ENCODE measurements at regions not wholly inside any gene's neighbourhood (a gene's known extent, or its start where the extent isn't known, plus 50 kb on each side); places are given as distances from the start of the nearest gene placed in this dataset.

DNA sequence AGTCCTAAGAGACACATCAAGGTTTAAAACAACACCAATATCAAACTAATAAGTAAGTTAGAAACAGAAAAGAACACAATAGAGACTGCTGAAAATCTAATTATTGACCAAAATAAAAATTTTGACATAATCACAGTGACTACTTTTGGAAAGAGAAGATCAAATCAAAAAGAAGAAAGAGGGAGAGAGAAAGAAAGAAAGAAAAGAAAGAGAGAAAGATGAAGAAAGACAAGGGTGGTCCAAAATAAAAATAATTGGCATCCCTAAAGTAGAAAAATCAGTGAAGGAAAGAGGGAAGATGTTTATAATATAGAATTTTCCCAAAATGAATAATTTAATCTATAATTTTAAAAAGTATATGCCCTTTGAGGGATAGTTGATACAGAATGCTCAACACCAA, 118.8 kb upstream of the VIPR2 start:
- no peak for DNase-seq (ENCODE audit: low read depth)

DNA sequence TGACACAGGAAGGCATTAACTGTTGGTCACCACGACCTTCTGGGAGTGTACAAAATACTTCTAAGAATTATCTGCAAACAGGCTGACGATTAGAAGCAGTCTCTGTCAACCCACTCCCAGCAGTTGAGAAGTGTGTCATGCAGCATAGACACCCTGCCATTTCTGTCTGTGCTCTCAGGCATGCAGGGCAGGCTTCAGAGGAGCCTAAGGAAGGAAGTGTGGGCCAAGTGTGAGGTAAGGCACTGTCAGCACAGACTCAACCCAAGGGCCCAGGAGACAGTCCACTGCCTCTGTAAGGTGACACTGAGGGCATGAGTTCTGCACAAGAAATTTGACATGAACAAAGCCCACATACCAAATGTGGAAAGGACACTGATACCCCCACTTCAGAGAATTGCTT, 109.0 kb upstream of the VIPR2 start:
- no peak for DNase-seq (ENCODE audit: low read depth)

DNA sequence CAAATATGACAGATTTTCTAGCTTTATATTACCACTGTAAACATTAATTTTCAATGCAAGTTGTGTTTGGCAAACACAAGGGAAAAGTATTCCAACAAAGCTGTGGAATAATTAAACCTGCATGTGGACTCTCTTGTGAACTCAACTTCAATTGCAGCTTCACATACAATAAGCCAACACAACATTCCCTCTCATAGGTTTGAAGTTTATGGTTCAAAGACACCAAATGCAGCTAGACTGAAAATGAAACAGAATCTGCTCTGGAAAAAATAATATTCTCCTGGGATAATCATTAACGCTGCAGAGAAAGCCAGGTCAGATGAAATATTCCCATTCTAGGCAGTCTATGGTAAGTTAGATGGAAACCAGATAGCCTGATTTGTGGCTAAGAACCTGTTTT, 105.8 kb upstream of the VIPR2 start:
- no peak for DNase-seq (ENCODE audit: low read depth)

DNA sequence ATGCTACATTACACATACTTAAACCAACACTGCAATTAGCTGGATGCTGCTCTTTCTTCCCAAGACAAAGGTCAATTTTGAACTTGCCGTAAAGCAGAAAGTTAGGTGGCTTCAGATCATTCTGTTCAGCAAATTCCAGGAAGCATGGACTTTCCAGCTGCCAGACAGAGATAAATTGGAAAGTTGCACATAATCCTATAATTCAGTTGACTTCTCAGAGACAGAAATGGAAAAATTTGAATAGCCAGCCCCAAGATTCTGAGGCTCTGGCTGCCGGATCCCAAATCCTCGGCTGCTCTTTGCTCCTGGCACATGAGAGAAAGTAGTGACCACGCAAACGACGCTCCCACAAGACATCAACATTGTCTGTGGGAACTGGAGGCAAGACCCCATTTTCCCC, 105.0 kb upstream of the VIPR2 start:
- no peak for DNase-seq (ENCODE audit: low read depth)

DNA sequence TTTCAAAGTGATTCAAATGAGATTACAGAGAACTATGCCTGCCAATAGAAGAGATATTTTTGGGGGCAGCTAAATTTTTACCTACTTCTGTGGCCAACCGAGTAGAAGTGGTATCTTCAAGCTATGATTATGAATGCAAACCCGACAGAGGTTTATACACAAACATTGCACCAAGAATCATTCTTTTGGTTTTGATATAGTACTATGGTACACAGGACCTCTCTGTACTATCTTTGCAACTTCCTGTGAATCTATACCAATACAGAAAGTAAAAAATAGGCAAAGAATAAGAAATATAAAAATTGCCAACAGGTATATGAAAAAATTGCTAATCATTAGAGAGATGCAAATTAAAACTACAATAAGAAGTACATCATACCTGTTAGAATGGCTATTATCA, 103.2 kb upstream of the VIPR2 start:
- DNase-seq (ENCODE audit: low read depth): no peak

DNA sequence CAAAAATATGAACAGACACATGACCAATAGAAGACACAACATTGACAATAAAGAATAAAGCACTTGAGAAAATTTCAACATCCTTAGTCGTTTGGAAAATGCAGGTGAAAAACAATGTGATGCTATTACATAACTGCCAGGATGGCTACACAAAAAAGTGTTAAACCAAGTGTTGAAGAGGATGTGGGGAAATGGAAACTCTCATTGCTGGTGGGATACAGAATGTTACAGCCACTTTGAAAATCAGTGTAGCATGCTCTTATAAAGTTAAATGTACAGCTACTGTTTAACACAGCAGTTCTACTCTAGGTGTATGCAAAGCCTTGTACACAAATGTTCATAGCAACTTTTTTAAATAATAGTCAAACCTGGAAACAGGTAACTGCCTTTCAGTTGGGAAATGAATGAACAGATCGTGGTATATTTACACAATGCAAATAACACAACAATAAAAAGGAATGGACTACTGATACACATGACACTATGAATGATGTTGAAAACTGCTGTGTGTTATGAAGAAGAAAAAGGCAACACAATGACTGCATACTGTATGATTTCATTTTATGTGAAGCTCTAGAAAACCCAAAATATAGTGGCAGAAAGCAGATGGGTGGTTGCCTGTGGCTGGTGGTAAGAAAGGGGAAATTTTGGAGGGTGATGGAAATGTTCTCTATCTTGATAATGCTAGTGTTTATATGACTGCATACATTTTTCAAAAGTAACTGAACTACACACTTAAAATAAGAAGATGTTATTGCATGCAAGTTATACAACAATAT, 102.2 kb upstream of the VIPR2 start:
- no peak for DNase-seq (ENCODE audit: low read depth)

DNA sequence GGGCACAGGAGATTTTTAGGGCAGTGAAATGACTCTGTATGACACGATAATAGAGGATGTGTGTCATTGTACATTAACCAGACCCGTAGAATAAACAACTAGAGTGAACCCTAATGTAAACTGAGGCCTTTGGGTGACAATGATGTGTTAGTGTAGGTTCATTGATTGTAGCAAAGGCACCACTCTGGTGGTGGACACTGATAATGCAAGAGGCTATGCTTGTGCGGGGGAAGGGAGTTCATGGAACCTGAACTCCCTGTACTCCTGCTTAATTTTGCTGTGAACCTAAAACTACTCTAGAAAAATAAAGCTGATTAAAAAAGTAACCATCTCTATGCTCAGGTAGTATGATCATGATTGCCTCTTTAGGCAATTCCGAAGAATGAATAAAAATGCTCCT, 96.3 kb upstream of the VIPR2 start:
- DNase-seq (ENCODE audit: low read depth): no peak

DNA sequence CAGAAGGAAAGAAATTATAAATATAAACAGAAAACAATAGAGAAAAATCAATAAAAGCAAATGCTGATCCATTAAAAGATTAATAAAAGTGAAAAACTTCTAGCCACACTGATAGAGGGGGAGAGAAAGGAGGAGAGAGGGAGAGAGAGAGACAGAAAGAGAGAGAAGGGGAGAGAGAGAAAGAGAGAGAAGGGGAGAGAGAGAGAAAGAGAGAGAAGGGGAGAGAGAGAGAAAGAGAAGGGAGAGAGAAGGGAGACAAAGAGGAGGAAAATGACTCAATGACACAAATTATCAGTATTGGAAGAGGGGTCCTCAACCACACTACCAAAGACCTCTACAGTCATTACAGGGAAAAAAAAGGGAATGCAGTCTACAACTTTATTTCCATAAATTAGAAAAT, 94.4 kb upstream of the VIPR2 start:
- no peak for DNase-seq (ENCODE audit: low read depth)

DNA sequence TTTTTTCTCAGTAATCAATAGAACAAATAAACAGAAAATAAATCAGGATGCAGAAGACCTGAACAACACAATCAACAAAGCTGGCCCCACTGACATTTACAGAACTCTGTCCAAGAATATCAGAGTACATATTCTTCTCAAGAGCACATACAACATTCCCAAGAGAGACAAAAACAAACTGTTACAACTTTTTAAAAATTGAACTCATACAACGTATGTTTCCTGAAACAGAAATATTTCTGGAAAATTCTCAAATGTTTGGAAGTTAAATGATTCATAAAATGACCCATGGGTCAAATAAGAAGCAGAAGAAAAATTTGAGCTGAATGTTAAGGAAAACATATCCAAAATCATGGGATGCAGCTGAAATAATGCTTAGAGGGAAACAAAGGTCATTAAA, 93.9 kb upstream of the VIPR2 start:
- no peak for DNase-seq (ENCODE audit: low read depth)

DNA sequence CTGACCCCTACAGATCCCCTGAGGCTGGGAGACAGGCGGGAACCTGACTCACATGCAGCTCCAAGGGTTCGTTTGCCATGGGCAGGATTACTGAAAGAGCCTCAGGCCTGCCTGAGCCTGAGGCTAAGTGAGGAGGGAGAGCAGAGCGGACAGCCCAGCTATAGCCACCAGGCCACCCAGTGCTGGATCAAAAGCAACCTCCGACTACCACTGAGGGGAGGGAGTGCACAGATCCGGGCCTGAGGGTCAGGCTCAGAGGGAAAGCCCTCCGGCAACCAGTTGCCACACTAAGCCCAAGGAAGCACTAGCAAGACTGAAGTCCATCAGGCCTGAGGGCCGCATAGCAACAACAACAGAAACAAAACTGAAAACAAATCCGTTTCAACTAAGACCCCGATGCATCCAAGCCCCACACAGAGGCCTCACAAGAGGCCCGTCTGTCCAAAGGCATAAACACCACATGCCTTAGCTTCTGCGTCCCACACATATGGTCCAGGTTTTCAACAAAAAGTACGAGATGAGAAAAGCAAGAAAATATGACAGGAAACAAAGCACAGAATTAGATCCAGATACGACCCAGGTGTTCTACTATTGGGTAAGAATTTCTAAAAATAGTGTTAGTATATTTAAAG, 92.5 kb upstream of the VIPR2 start:
- no peak for DNase-seq (ENCODE audit: low read depth)

DNA sequence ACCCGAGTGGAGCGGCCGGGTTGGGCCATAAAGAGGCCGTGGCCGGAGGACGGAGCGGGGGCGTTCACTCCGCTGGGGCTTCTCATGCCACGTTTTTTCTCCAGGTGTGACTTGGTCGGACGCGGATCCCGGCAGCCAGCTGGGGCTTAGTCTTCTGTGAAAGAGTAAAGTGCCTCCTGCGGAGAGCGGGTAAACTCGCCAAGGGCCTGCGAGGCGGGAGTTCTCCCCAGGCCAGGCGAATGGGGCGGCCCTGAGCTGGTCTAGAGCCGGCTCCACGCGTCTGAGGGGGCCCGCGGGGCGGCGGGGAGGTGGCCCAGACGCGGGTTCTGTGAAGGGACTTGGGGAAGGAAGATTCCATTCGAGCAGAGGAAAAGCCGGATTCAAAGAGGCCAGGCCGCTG, 86.3 kb upstream of the VIPR2 start:
- no peak for DNase-seq (ENCODE audit: low read depth)

DNA sequence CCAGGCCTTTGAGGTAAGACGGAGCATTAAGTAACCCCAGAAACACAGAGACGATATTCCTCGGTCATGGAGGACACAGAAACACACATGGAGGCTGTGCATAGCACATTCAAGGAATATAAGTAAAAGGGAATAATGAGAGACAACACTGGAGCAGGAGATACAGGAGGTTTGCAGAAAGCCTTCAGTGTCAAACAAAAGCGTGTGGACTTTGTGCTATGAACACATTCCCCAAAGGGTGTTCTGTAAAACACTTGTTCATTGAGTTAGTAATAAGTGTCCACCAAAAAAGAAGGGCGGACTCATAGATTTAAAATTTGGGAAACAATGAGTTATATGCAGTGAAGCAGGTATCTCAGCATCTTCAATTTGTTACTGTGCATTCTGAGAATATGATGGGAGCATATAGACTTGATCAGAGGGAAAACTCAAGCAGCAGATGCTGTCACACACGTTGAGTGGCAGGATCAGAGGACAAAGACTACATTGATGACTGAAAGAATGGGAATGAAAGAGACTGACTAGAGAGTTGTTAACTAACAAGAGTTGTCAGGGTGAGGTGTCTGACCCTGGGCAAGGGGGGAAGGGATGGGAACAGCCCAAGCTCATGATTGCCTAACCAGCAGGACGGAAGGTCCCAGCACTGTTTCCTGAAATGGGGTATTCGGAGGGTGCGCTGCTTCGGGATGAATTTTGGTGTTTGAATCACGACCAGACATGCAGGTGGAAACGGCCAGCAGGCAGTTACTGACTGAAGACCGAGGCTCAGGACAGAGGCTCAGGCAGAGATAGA, 85.2 kb upstream of the VIPR2 start:
- no peak for DNase-seq (ENCODE audit: low read depth)

DNA sequence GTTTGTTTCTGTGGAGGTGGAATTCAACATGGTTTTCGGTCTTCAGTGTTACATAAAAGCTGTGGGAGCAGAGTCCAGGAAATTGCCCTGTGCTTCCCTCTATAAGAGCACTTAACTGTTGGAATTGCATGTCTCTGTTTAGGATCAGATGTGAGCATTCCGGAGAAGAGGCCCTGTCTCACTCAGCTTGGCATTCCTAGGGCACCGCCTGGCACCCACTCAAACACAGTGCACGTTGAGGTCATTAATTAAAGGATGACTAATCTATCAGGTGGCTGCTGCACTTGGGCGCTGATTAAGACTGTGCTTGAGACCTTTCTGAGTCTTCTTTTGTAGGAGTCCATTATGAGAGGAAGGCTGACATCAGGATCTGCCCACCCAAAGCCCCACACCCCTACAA, 82.8 kb upstream of the VIPR2 start:
- no peak for DNase-seq (ENCODE audit: low read depth)

DNA sequence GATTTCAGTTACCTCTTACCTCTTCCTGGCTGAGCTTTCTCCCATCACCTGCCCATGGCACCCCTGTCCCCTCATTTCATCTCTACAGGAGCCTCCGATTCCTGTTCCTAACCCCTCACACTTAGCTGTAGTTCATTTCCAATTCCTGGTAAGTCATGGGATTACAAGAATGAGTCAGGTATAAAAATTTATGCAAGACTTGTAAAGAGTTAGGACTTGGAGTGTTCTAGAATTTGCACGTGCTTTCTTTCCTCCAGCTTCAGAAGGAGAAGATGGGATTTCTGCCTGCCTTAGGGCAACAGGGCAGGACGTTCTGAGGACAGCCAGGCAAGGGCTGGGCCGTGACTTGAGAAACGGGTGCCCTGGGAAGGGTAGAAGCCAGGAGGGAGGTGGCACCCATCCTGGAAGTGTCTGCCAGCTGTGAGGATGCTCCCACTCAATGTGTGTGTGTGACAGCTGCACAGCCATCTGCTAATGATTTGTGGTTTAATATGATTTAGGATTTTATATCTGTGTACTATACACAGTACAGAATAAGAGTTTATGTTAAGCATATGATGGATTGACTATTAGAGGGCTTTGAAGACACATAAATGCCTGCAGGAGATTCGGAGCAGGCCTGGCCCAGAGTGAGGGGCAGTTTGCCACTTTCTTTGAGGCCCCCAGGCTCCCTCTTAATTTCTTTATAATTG, 81.5 kb upstream of the VIPR2 start:
- no peak for DNase-seq (ENCODE audit: low read depth)

DNA sequence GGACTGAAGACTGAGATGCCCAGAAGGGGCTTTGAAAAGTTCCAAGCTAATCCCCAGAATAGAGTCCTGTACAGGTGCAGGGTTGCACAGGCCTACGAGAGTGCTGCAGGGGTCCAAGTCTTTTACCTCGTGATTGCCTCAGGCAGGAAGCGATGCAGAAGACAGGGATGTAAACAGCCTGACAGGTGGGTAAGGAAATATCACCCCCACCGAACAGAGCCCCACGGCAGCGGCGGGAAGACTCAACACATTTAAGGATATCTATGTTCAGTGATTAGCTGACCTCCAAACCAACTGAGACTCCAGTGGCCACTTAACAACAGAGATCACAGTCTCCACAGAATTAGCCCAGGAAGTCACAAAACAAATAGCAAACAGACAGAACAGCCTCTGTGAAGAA, 73.9 kb upstream of the VIPR2 start:
- no peak for DNase-seq (ENCODE audit: low read depth)

DNA sequence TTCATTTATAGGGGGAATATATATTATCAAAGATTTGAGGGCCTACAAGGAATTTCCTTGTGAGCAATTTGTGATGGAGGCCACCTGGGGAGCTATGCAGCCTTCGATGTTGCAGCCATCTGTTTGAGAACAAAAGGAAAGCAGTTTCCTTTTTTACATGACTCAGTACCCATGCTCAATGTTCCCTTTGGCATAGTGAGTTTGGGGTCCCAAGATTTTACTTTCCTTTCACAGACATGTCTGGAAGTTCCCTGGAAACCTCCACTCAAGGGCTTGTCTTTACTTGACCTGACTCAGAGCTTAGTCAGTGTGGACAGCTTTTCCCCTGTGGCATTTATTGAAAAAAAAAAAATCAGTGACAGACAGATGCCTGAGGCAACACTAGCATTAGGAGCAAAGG, 73.5 kb upstream of the VIPR2 start:
- DNase-seq (ENCODE audit: low read depth): peak; percentile 1

DNA sequence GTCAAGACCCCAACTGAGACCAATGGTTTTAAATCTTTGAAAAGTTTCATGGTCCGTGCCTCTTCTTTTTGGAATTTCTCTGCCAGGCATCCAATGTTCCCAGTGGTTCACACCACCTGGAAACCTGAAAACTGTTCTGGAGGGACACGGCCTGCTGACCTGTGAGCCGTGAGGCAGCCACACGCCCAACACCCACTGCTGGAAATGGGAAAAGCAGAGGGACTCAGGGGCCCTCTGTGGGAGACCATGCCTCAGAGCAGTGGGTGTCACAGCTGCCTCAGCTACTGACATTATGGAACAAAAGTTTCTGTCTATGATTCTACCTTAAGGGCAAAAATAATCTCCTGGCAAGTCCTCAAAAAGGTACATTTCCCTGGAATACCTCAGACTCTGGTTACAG, 70.4 kb upstream of the VIPR2 start:
- no peak for DNase-seq (ENCODE audit: low read depth)

DNA sequence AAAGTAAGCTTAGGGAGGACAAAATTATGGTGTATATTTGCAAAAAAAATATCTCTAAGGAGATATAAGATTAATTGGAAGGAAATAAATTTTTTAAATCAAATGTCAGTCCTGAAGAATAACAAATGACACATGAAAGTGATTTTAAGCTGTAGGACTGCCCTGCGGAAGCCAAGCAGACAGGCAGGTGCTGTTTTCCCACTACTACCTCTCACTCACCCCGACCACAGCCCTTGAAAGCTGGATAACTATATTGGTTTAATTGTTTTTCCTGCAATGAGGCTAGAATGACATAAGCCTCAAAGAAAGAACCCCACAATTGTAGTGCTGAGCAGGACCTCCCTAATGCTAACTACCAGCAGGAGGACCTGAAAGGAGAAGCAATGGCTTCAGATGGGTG, 68.6 kb upstream of the VIPR2 start:
- no peak for DNase-seq (ENCODE audit: low read depth)

DNA sequence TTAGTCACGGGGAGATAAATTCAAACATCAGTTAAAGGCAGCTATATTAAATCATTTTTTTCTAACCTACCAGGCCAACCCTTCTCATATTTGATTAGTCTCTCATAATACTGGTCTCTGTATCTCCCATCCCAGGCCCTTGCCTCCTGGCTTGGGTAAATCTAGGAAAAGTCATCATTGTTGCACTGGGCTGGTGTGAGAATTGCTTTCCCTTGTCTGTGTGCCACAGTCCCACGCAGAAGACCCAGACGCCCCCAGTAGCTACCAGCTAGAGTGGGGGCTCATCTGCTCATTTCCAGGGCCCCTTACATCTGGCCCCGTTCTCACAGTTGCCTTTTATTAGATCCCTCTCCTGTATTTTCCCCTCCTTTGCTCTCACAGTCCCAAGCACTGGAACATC, 67.6 kb upstream of the VIPR2 start:
- no peak for DNase-seq (ENCODE audit: low read depth)

DNA sequence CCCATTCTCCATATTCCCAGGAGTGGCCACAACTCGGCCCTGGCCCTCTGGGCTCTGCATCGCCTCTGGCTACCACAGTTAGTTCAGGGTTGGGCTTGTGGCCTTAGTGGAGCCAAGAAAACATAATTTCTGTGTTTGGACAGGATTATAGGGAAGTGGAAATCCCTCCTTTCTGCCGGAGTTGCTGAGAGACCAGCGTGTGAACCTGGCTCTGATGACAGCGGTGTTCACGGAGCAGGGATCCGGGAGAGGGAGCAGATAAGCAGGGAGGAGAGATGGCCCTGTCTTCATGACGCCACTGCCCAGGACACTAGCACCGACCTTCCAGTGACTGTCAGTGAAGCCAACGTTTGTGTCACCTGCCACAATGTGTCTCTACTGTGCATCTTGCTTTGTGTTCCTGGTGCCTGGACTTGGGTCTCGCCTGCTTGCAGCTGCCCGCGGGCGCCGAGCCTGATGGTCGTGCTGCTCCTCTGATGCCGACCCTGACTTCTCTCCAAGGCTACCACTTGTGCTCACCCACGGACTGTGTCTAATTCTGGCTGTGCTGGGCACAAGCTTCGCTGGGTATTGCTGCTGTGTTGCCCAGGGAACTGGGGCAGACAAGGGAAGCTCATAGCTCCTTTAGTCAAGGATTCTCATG, 67.0 kb upstream of the VIPR2 start:
- no peak for DNase-seq (ENCODE audit: low read depth)

DNA sequence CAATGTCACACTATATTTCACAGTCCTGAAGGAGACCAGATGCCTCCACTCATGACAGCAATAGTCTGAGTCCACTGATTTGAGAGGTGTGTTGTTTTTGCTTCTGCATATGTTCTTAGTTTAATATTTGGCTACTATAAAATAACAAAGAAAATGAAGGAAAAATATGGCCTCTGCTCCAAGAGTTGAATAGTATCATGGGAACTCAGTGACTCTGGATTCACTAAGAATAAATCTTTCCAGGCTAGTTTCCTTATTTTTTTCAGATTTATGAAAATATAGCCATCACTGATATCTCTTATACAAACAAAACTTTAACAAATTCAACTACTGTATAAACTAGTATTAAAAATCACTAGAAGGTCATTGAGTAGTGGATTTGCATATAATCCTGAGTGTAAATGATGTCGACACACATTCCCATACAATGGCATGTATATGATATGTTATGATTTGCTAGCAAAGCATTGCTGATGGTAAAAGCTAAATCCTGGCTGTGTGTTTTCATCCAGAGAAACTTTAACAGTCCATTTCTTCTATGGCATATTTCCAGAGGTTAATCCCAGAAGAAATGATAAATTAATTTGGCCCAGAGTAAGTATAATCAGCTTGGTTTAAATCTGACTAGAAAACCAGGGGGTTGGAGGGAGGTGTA, 66.0 kb upstream of the VIPR2 start:
- no peak for DNase-seq (ENCODE audit: low read depth)

DNA sequence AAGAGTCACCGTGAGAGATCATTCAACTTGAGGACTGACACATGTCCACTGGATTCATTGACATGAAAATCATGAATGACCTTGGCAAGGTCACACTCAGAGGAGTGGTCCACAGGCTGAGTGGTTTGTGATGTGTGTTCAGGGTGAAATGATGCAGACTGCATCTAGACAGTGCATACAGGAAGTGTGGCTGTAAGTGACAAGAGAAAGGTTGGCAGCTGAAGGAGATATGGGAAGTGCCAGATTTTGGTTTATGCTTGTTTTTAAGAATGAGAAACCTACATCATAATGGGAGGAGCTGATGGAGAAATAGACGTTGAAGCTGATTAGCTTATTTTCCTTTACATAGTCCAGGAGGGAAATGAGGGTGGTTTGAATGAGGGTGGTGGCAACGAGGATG, 64.8 kb upstream of the VIPR2 start:
- no peak for DNase-seq (ENCODE audit: low read depth)
